Cardiac muscle cell (in vitro differentiated cells and primary cell): ENCODE measurements at regions not wholly inside any gene's neighbourhood (a gene's known extent, or its start where the extent isn't known, plus 50 kb on each side); places are given as distances from the start of the nearest gene placed in this dataset.

Experiments used
- DNase-seq, 2 donors: peaks; one replicate each; pipeline versions ENCODE4 v3.0.0 to v3.0.0-alpha.2; 2010 to 2017; ENCODE audit warnings: low read depth in 1 of 2, low spot score in 1 of 2
- H3K27ac ChIP-seq: fragments of 200-600 bp; sonication (generic); 2 replicates; pipeline ENCODE4 v1.5.1; 2016
- H3K27me3 ChIP-seq: fragments of 200-600 bp; sonication (generic); 2 replicates; pipeline ENCODE4 v1.6.0; 2016; ENCODE audit warnings: control low read depth
- H3K36me3 ChIP-seq: fragments of 200-600 bp; sonication (generic); 2 replicates; pipeline ENCODE4 v1.5.1; 2016; ENCODE audit warnings: control low read depth
- H3K4me1 ChIP-seq: fragments of 200-600 bp; sonication (generic); 2 replicates; pipeline ENCODE4 v1.8.1; 2017; ENCODE audit warnings: low read depth, mild to moderate bottlenecking, mixed run types
- H3K4me3 ChIP-seq: fragments of 200-600 bp; sonication (generic); 2 replicates; pipeline ENCODE4 v1.5.1; 2016; ENCODE audit warnings: mild to moderate bottlenecking
- H3K9me3 ChIP-seq: fragments of 200-600 bp; sonication (generic); 2 replicates; pipeline ENCODE4 v1.5.1; 2017; ENCODE audit warnings: low read depth, mild to moderate bottlenecking, control low read depth
- CTCF ChIP-seq: IDR thresholded peaks from 2 replicates; pipeline ENCODE4 v1.5.1; 2012; ENCODE audit warnings: low read depth, mild to moderate bottlenecking, low read length

GRCh38 chr5:97907646-97908400, 724.8 kb upstream of the RIOK2 start:
- no peak overlapping the region for H3K4me3 ChIP-seq
- DNase-seq: no peak
- no peaks in the 10 kb centered on the region for H3K4me1 ChIP-seq
- no peak for TF ChIP-seq CTCF
- no peak overlapping the region for H3K27ac ChIP-seq
- no peaks in the 10 kb centered on the region for H3K27me3 ChIP-seq
- H3K36me3 ChIP-seq: no peaks in the 10 kb centered on the region
- no peaks in the 10 kb centered on the region for H3K9me3 ChIP-seq

- H3K4me3 ChIP-seq: no peak overlapping the region
- no peak for TF ChIP-seq CTCF
- no peaks in the 10 kb centered on the region for H3K9me3 ChIP-seq
- H3K4me1 ChIP-seq: no peaks in the 10 kb centered on the region
- no peaks in the 10 kb centered on the region for H3K27me3 ChIP-seq
- no peak for DNase-seq
- no peaks in the 10 kb centered on the region for H3K36me3 ChIP-seq
- no peak overlapping the region for H3K27ac ChIP-seq
Measured at GRCh38 chr5:97909541-97909940, 726.5 kb upstream of the RIOK2 start.

GRCh38 chr5:97914483-97914882, 731.4 kb upstream of the RIOK2 start:
- H3K9me3 ChIP-seq: no peaks in the 10 kb centered on the region
- no peak for TF ChIP-seq CTCF
- DNase-seq: no peak
- no peaks in the 10 kb centered on the region for H3K4me1 ChIP-seq
- H3K36me3 ChIP-seq: no peaks in the 10 kb centered on the region
- H3K27me3 ChIP-seq: no peaks in the 10 kb centered on the region
- H3K27ac ChIP-seq: no peak overlapping the region
- H3K4me3 ChIP-seq: no peak overlapping the region

- Histone ChIP-seq H3K27me3 (no peaks in the 10 kb centered on the region), H3K36me3 (no peaks in the 10 kb centered on the region), H3K9me3 (no peaks in the 10 kb centered on the region), H3K27ac (no peak overlapping the region), H3K4me3 (no peak overlapping the region), H3K4me1 (no peaks in the 10 kb centered on the region)
- no peak for DNase-seq
- no peak for TF ChIP-seq CTCF
Measured at GRCh38 chr5:97915106-97915505, 732.1 kb upstream of the RIOK2 start.

DNA sequence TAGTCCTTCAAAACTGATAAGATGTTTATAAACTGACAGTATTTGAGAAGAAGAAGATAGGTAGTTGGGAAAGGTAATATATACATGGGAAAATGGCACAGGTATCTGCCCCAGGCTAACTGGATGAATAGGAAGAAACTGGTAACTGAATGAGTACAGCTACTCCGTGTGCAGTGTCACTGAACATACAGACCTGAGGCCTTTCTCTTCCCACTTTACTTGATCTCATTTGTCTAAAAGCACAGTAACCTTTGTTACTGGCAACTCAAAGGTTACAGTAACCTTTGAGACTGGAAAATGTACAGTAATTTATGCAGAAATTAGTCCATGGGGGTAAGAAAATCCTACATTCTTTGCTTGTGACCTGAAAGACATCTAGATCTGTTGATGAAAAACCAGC, 735.0 kb upstream of the RIOK2 start:
- H3K4me3 ChIP-seq: no peak overlapping the region
- no peaks in the 10 kb centered on the region for H3K4me1 ChIP-seq
- DNase-seq: no peak
- no peaks in the 10 kb centered on the region for H3K36me3 ChIP-seq
- H3K27me3 ChIP-seq: no peaks in the 10 kb centered on the region
- no peak for TF ChIP-seq CTCF
- no peak overlapping the region for H3K27ac ChIP-seq
- H3K9me3 ChIP-seq: no peaks in the 10 kb centered on the region
